ENCODE measurements at regions not wholly inside any gene's neighbourhood (a gene's known extent, or its start where the extent isn't known, plus 50 kb on each side); places are given as distances from the start of the nearest gene placed in this dataset.
A peak's percentile ranks its signal among the peaks of the same experiment; 100 is the strongest.
"Not testable (repeated sequence)": the region's sequence is repeated elsewhere in the genome, so short reads cannot be mapped to it uniquely, and the experiment has no call there.

- no peak for DNase-seq
Measured at GRCh38 chr13:52931539-52932431, 83.3 kb upstream of the PCDH8 start.

- no peak for DNase-seq
Measured at GRCh38 chr13:52931131-52931530, 82.7 kb upstream of the PCDH8 start.

- DNase-seq: no peak
Measured at GRCh38 chr13:52929846-52930245, 81.4 kb upstream of the PCDH8 start.

DNA sequence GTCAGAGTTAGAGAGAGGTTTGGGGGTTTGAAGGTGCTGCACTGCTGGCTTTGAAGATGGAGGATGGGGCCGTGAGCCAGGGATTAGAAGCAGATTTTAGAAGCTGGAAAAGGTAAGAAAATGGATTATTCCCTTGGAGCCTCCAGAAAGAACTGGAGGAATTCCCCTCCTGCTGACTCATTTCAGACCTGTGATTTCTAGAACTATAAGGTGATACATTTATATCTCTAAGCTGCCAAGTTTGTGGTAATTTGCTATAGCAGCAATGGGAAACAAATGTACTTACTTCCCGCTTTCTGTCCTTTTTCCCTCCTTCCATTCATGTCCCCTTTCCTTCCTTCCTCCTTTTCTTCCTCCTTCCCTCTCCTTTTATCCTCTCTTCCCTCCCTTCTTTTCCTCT lies 78.5 kb upstream of the PCDH8 start:
- DNase-seq: no peak

DNA sequence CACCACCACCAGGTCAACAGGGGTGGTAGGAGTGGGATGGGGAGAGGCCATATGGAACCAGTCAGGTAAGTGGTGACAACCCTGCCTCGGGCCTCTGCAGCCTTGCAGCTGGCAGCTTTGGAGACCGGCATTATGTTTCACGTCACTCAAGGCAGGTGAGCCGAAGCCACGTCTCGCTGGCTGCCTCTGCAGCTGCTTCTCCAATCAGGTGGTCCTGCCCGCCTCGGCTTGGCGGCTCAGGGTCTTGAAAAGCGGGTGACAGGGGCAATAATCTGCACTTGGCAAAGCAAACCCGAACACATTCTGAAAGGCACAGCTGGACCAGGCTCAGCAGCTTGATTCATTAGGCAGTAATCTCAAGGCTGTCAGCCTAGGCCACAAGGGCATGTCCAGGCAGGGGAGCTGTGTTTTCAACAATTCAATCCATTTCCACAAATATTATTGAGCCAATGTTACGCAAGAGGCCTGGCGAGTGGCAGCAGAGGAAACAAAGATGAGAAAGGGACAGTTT lies 77.4 kb upstream of the PCDH8 start:
- DNase-seq: peak in 1 of 56 donors; percentile 9

GRCh38 chr13:52925251-52925650 lies 76.8 kb upstream of the PCDH8 start:
- no peak for DNase-seq

DNA sequence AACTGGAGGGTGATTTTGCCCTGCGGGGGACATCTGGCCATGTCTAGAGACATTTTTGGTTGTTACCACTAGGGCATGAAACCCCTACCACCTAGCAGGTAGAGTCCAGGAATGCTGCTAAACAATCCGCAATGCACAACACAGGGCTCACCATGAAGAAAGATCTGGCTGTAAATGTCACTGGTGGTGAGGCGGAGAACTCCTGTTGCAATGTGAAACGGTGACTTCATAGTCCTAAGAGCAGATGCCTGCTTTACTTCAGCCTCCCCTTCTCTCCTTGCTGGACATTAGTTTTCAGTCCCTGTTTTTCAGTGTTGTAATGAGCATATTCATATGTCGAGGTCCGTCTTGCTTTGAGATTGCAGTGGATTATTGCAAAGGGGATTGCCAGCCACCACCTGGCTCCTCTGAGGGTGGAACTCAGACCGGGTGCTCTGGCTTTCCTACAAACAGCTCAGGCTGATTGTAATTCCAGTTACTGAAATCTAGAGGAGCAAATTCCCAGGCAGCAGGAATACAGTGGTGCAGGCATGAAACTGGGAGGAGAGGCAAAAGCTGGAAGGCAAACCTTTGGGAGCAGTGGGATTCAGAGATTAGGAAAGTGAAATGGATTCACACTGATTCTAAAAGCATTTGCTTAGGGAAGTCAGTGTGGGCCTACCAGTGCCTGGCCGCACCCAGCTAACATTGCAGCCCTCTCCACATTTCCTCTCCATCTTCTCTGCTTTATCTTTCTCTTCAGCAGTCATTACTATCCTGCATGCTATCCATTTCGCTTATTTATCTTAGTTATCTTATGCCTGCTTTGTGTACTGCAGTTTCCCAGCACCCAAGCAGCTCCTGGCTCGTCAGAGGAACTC lies 76.1 kb upstream of the PCDH8 start:
- DNase-seq: no peak

GRCh38 chr13:52922961-52923360 lies 74.5 kb upstream of the PCDH8 start:
- DNase-seq: no peak

DNA sequence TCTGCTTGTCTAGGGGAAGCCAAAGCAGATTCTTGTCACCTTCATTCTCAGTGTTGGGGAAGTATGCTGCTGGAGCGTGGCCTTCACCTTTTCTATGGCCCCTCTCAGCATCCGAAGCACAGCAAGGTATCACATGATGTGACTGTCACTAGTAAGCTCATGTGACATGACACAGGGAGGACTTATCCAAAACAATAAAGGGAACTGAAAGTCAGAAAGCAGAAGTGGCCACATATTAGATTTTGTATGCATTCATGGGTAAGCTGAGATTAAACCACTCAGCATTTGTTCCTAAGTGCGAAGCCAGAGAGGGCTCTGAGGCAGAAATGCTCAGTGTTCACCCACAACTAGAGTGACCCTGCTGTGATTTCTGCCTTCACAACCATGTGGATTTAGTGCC lies 72.8 kb upstream of the PCDH8 start:
- peak in 2 of 56 donors; percentile 13 to 36 for DNase-seq

GRCh38 chr13:52916486-52916990 lies 68.1 kb upstream of the PCDH8 start:
- DNase-seq: no peak

DNA sequence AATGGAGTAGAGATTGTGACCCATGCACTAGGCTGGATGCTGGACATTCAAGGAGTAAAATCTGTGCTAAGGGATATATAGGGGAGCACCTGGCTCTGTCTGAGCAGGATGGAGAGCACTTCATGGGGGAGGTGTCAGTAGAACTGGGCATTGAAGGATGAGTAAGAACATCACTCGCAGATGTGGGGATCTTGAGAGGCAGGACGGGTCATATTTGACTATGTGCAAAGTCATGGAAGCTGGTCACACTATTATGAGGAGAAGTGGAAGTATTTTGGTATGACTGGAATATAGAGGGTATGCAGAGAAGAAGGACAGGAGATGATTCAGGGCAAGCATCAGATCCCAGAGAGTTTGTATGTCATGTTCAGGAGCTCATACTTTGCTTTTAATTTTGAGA lies 62.9 kb upstream of the PCDH8 start:
- DNase-seq: no peak

GRCh38 chr13:52910318-52910717 lies 61.9 kb upstream of the PCDH8 start:
- DNase-seq: not testable (repeated sequence)

GRCh38 chr13:52906122-52906903 lies 57.9 kb upstream of the PCDH8 start:
- DNase-seq: no peak

- no peak for DNase-seq
Measured at GRCh38 chr13:52905701-52906100, 57.3 kb upstream of the PCDH8 start.

GRCh38 chr13:52903320-52903719 lies 54.9 kb upstream of the PCDH8 start:
- no peak for DNase-seq

- DNase-seq: no peak
Measured at GRCh38 chr13:52899206-52899605, 50.8 kb upstream of the PCDH8 start.

Measured in amygdala (tissue), 56 donors.